Cardiac fibroblast (primary cell): ENCODE measurements at regions not wholly inside any gene's neighbourhood (a gene's known extent, or its start where the extent isn't known, plus 50 kb on each side); places are given as distances from the start of the nearest gene placed in this dataset.

Experiments
- DNase-seq, 2 donors: peaks; one replicate each; pipeline versions ENCODE4 v3.0.0 to v3.0.0-alpha.2; 2010; ENCODE audit warnings: low read depth in 2 of 2
- H3K4me3 ChIP-seq, 2 donors: replicated peaks in 1 of 2; 1 replicate in 1 of 2; 2 replicates in 1 of 2; pipeline ENCODE4 v1.5.1; 2011; ENCODE audit warnings: low read depth in 2 of 2, low read length in 2 of 2, mild to moderate bottlenecking in 2 of 2, moderate library complexity in 1 of 2
- TF ChIP-seq, protein P1 (sequence below): IDR thresholded peaks from one replicate; pipeline ENCODE4 v1.5.1; 2011; ENCODE audit warnings: low read depth, mild to moderate bottlenecking, low read length, inconsistent platforms

DNA sequence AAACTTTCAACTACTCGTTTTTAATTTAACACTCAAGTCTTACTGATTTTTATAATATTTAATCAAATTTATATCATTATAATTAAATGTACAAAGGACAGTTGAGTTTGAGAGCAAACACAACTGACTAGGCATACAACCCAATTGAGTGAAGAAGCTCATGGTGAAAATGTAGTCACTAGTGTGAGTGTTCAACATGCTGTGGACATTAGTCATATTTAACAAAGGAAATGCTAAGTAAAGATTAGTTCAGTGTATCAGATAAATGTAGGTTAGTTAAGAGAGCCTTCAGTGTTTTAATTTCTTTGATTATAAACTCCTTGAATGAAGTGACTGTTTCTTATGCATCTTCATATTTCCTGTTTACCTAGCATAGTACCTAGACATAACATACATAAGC, 444.2 kb upstream of the GOLIM4 start:
- DNase-seq = no peak
- TF ChIP-seq, protein P1, sequence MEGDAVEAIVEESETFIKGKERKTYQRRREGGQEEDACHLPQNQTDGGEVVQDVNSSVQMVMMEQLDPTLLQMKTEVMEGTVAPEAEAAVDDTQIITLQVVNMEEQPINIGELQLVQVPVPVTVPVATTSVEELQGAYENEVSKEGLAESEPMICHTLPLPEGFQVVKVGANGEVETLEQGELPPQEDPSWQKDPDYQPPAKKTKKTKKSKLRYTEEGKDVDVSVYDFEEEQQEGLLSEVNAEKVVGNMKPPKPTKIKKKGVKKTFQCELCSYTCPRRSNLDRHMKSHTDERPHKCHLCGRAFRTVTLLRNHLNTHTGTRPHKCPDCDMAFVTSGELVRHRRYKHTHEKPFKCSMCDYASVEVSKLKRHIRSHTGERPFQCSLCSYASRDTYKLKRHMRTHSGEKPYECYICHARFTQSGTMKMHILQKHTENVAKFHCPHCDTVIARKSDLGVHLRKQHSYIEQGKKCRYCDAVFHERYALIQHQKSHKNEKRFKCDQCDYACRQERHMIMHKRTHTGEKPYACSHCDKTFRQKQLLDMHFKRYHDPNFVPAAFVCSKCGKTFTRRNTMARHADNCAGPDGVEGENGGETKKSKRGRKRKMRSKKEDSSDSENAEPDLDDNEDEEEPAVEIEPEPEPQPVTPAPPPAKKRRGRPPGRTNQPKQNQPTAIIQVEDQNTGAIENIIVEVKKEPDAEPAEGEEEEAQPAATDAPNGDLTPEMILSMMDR = no peak
- H3K4me3 ChIP-seq = no peak overlapping the region

DNA sequence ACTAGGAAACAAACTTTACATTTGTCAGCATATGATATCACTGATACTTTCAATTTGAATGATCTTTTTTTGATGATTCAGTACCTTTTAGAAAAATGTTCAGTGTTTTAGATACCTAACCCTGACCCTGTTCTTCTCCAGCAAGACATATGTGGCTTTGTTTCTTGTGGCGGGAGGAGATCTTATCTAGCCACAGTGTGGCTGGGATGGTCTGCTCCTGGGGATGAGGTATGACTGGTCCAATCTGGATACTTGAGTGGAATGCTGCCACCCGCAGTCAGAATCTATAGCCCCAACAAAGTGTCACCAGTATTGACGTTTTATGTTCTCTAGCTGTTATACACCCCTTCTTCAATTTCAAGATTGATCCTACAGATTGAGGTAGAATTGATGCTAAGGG, 439.0 kb upstream of the GOLIM4 start:
- TF ChIP-seq, protein P1 = no peak
- no peak for DNase-seq
- H3K4me3 ChIP-seq = no peak overlapping the region

DNA sequence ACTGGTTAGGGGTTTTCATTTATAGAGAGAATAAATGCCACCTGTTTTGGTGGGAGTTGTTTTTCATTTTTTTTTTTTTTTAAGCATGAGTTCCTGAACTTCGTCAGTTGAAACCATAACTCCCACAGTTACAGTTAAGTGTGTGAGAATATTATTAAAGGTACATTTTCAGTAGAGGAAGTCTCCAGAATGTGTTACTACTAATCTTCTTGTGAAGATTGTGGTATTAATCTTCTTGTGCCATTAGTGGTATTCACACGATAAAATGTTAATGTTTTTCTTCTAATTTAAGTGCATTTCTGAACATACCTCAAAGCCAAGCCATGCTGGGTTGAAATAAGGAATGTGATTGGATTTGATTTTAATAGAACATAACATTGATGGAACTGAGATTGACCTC, 437.9 kb upstream of the GOLIM4 start:
- no peak overlapping the region for H3K4me3 ChIP-seq
- TF ChIP-seq, protein P1 = no peak
- DNase-seq = no peak

DNA sequence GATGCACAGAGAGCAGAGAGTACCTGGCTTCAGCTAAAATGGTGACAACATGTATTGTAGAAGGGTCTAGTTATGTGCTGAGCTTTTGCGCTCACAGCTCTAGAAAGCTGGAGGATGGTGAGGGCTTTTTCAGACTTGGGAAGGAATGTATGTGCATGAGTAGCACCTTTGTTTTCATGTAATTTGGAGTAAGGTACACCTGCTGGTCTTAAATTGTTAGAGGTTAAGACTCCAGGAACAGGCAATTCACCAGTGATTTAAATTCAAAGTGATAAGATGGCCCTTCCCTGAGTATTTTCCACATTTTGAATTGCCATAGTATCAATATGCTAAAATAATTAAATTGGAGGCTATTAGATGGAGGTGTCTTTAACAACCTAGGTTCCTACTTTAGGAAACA, 436.4 kb upstream of the GOLIM4 start:
- no peak overlapping the region for H3K4me3 ChIP-seq
- TF ChIP-seq, protein P1 = no peak
- DNase-seq = no peak

DNA sequence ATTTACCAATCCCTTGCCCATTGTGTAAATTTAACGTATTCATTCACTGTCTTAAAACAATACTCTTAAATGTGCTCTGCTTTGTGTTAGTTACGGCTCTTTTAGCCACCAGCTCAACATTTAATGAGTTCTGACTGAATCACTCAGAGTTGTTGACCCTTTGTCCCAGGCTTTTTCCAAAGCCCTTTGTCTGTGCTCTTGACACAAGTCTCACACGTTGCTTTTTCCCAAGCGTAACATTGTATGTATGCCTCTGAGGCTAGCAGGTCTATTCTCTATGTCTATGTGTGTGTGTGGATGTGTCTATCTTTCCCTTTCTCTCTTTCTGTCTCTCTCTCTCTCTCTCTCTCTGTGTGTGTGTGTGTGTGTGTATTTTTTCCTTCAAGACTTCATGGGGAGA, 435.4 kb upstream of the GOLIM4 start:
- no peak overlapping the region for H3K4me3 ChIP-seq
- TF ChIP-seq, protein P1 = no peak
- no peak for DNase-seq

DNA sequence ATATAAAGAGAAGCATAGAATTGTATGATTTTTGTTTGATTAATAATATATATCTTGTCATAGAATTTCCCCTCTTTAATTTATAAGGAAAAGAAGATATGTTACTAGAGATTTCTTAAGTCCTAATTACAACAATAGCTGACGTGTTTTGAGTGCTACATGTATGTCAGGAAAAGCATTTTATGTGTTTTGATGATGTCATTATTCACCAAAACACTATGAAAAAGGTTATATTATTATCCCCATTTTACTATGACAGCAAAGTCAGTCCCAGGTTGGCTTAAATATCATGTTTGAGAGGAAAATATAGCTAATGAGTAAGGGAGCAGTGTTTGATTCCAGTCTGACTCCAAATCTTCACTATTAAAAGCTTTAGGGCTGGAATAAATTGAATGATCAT, 428.4 kb upstream of the GOLIM4 start:
- TF ChIP-seq, protein P1 = no peak
- DNase-seq = no peak
- H3K4me3 ChIP-seq = no peak overlapping the region

DNA sequence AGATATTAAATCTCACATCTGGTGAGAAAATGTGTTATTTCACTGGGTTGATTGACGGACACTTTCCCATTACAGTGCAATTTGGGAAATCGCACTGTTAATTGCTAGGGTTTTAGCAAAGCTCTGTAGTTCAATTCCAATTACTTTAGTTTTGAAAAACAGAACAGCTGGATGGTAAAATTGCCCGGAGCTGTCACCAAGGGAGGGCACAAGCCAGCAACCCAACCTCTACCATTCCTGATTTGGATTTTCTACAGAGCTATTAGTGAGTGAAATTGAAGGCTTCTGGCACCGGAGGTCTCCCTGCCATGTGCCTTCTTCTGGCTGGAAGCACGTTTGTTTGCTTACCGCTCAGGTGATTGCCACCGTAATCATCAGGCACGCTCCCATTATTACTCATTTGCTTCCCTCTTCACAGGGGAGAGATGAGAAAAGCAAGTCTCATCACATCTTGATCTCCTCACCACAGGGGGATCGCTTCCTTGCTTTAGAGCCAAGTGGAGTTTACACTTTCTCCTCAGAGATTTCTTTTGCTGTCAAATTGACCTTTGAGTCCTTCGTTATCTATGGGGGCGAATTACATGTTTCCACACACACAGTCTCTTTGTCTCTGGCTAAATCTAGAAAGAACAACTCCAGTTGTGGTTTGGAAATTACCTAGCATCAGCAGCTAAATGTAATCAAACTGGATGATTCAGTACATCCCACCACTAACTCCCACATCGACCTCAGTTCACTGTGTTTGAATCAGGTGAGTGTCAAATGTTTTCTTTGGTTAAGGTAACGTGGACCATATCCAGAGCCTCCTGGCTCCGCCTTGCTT, 421.7 kb upstream of the GOLIM4 start:
- H3K4me3 ChIP-seq = no peak overlapping the region
- DNase-seq = no peak
- TF ChIP-seq, protein P1 = no peak
